Muscle layer of colon (tissue), 2 donors: ENCODE measurements at regions not wholly inside any gene's neighbourhood (a gene's known extent, or its start where the extent isn't known, plus 50 kb on each side); places are given as distances from the start of the nearest gene placed in this dataset.
"Not testable (repeated sequence)": the region's sequence is repeated elsewhere in the genome, so short reads cannot be mapped to it uniquely, and the experiment has no call there.

ENCODE experiments used
- H3K27ac ChIP-seq: one replicate; pipeline ENCODE4 v1.7.0; 2013; ENCODE audit warnings: low read depth, mild to moderate bottlenecking, low read length, moderate library complexity
- H3K27me3 ChIP-seq, 2 donors: one replicate each; pipeline ENCODE4 v1.7.0; 2013; ENCODE audit warnings: low read length in 2 of 2, mild to moderate bottlenecking in 2 of 2; ENCODE audit not compliant: insufficient read depth in 2 of 2, control insufficient read depth in 1 of 2
- H3K36me3 ChIP-seq: one replicate; pipeline ENCODE4 v1.7.0; 2013; ENCODE audit warnings: mild to moderate bottlenecking, low read length; ENCODE audit not compliant: insufficient read depth
- H3K4me1 ChIP-seq: one replicate; pipeline ENCODE4 v1.7.0; 2013; ENCODE audit warnings: mild to moderate bottlenecking, low read length; ENCODE audit not compliant: insufficient read depth
- H3K4me3 ChIP-seq, 2 donors: one replicate each; pipeline ENCODE4 v1.7.0; 2013; ENCODE audit warnings: low read length in 2 of 2, low read depth in 1 of 2, mild to moderate bottlenecking in 1 of 2, moderate library complexity in 1 of 2
- H3K9ac ChIP-seq: one replicate; pipeline ENCODE4 v1.7.0; 2013; ENCODE audit warnings: low read length
- H3K9me3 ChIP-seq: one replicate; pipeline ENCODE4 v1.7.0; 2013; ENCODE audit warnings: mild to moderate bottlenecking, low read length
- donor health status: abdominal sarcoma.
- donor health status: Adenocarcinoma of cecum.

- Histone ChIP-seq H3K9ac (no peak overlapping the region), H3K4me3 (no peak overlapping the region), H3K27ac (no peak overlapping the region), H3K4me1 (no peaks in the 10 kb centered on the region), H3K27me3 (no peaks in the 10 kb centered on the region), H3K36me3 (no peaks in the 10 kb centered on the region), H3K9me3 (no peaks in the 10 kb centered on the region)
Measured at GRCh38 chr2:160612266-160612856, 118.8 kb upstream of the RBMS1 start.

- no peak overlapping the region for H3K27ac ChIP-seq
- H3K9ac ChIP-seq: no peak overlapping the region
- no peaks in the 10 kb centered on the region for H3K36me3 ChIP-seq
- no peaks in the 10 kb centered on the region for H3K9me3 ChIP-seq
- no peaks in the 10 kb centered on the region for H3K4me1 ChIP-seq
- no peaks in the 10 kb centered on the region for H3K27me3 ChIP-seq
- no peak overlapping the region for H3K4me3 ChIP-seq
Measured at GRCh38 chr2:160613466-160614153, 120.0 kb upstream of the RBMS1 start.

DNA sequence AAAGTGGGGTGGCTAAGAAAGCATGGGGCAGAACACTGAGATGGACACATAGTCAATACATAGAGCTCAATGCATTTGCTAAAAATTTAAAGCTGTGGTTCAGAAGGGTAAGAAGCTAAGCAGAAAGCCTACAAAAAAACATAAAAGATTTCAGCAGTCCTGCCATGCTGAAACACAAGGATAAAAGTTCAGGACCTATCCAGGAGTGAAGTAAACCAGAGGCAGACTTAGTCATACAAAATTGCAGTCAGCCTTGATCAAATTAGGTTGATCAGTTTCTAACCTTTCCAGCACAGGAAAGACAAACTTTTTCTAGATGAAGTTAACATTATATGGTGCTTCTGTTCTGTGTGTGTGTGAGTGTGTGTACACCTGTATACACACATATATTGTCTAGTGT is 120.8 kb upstream of the RBMS1 start:
- Histone ChIP-seq H3K4me3 (no peak overlapping the region), H3K9ac (no peak overlapping the region), H3K9me3 (no peaks in the 10 kb centered on the region), H3K4me1 (no peaks in the 10 kb centered on the region), H3K27me3 (no peaks in the 10 kb centered on the region), H3K27ac (no peak overlapping the region), H3K36me3 (no peaks in the 10 kb centered on the region)

DNA sequence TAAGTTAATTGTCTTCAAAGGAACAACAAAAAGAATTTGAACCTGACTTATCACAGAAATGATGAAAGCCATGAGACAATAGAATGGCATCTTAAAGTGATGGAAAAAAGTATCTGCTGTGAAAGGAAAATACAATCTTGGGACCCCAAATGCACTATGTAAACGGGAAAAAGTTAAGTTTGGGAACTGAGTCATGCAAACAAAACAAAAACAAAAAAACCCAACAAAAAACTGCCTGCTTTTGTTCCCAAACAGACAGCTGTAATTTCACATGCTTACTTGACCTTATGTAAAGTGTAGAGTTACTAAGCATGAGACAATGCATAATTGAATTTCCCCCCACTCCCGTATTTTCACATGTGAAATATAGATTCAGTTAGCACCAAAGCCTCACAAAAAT is 122.1 kb upstream of the RBMS1 start:
- H3K27me3 ChIP-seq: no peaks in the 10 kb centered on the region
- no peaks in the 10 kb centered on the region for H3K4me1 ChIP-seq
- no peaks in the 10 kb centered on the region for H3K9me3 ChIP-seq
- H3K4me3 ChIP-seq: no peak overlapping the region
- no peaks in the 10 kb centered on the region for H3K36me3 ChIP-seq
- no peak overlapping the region for H3K9ac ChIP-seq
- H3K27ac ChIP-seq: no peak overlapping the region

DNA sequence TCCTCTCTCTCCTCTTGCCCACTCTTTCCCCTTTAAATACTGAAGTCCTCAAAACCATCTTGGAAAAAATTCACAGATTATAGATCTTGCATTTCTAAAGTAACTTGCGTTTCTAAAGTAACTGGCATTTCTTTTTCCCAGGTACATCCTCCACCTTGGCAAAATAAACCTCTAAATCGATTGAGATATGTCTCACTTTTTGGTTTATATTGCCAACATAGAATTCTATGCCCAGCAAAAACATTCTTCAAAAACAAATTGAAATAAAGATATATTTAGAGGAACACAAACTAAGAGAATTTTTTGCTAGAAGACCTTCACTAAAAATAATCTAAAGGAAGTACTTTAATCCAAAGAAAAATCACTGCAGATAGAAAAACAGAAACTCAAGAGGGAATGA is 122.5 kb upstream of the RBMS1 start:
- Histone ChIP-seq H3K4me1 (no peaks in the 10 kb centered on the region), H3K9ac (no peak overlapping the region), H3K4me3 (no peak overlapping the region), H3K27ac (no peak overlapping the region), H3K27me3 (no peaks in the 10 kb centered on the region), H3K36me3 (no peaks in the 10 kb centered on the region), H3K9me3 (no peaks in the 10 kb centered on the region)

- H3K9ac ChIP-seq: no peak overlapping the region
- no peak overlapping the region for H3K27ac ChIP-seq
- H3K4me3 ChIP-seq: no peak overlapping the region
- H3K36me3 ChIP-seq: no peaks in the 10 kb centered on the region
- no peaks in the 10 kb centered on the region for H3K9me3 ChIP-seq
- H3K4me1 ChIP-seq: no peaks in the 10 kb centered on the region
- no peaks in the 10 kb centered on the region for H3K27me3 ChIP-seq
Measured at GRCh38 chr2:160621748-160622147, 128.1 kb upstream of the RBMS1 start.

DNA sequence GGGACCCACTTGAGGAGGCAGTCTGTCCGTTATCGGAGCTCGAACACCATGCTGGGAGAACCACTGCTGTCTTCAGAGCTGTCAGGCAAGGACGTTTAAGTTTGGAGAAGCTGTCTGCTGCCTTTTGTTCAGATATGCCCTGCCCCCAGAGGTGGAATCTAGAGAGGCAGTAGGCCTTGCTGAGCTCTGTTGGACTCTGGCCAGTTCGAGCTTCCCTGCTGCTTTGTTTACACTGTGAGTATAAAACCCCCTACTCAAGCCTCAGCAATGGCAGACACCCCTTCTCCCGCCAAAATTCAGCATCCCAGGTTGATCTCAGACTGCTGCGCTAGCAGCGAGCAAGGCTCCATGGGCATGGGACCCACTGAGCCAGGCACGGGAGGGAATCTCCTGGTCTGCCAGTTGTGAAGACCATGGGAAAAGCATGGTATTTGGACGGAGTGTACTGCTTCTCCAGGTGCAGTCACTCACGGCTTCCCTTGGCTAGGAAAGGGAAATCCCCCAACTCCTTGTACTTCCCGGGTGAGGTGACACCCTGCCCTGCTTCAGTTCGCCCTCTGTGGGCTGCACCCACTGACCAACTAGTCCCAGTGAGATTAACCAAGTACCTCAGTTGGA is 134.5 kb upstream of the RBMS1 start:
- H3K4me3 ChIP-seq: not testable (repeated sequence)

GRCh38 chr2:160628811-160629210 is 135.2 kb upstream of the RBMS1 start:
- H3K4me1 ChIP-seq: no peaks in the 10 kb centered on the region
- no peaks in the 10 kb centered on the region for H3K36me3 ChIP-seq
- H3K4me3 ChIP-seq: no peak overlapping the region
- no peaks in the 10 kb centered on the region for H3K27me3 ChIP-seq
- no peaks in the 10 kb centered on the region for H3K9me3 ChIP-seq
- H3K27ac ChIP-seq: no peak overlapping the region
- no peak overlapping the region for H3K9ac ChIP-seq

More for the DNA sequence above, 134.5 kb upstream of the RBMS1 start:
- H3K27ac ChIP-seq, H3K9me3 ChIP-seq, H3K27me3 ChIP-seq, H3K4me1 ChIP-seq, H3K36me3 ChIP-seq, H3K9ac ChIP-seq: not testable (repeated sequence)

DNA sequence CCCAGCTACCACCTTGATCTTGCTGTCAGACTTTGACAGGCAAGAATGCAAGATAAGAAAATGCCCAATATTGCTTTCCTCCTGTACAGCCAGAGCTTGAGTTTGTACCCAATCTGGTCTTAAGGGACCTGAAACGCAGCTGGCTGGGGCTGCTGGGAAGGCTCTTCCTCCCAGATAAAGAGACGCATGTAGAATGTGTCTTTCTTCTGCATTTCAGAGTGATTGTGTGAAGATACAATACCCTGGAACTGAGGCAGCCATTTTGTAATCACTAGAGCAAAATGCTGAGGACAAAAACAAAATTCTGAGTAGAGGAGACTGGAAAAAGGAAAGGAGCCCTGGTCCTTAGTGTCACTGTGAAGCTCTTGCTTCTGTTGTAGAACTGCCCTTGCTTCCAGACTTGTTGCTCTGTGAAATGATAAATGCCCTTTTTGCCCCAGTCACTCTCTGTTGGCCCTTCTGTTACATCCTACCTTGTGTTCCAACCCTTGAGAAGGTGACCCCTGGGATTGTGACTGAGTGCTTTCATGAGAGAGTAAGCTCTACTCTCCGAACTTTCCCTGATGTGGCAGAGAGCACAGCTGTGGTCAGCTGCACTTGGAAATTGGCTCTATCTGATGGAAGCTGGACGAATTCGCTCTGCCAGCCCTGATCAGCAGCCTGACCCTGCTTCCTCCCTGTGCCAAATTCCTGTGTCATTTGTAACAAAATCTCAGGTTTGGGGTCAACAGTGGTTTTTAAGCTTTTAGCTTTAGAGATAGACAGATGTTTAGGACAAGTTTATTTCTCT is 137.4 kb upstream of the RBMS1 start:
- no peaks in the 10 kb centered on the region for H3K9me3 ChIP-seq
- H3K27me3 ChIP-seq: no peaks in the 10 kb centered on the region
- H3K9ac ChIP-seq: no peak overlapping the region
- no peak overlapping the region for H3K4me3 ChIP-seq
- peaks cover 3% of the 10 kb centered on the region for H3K4me1 ChIP-seq
- no peak overlapping the region for H3K27ac ChIP-seq
- H3K36me3 ChIP-seq: no peaks in the 10 kb centered on the region

DNA sequence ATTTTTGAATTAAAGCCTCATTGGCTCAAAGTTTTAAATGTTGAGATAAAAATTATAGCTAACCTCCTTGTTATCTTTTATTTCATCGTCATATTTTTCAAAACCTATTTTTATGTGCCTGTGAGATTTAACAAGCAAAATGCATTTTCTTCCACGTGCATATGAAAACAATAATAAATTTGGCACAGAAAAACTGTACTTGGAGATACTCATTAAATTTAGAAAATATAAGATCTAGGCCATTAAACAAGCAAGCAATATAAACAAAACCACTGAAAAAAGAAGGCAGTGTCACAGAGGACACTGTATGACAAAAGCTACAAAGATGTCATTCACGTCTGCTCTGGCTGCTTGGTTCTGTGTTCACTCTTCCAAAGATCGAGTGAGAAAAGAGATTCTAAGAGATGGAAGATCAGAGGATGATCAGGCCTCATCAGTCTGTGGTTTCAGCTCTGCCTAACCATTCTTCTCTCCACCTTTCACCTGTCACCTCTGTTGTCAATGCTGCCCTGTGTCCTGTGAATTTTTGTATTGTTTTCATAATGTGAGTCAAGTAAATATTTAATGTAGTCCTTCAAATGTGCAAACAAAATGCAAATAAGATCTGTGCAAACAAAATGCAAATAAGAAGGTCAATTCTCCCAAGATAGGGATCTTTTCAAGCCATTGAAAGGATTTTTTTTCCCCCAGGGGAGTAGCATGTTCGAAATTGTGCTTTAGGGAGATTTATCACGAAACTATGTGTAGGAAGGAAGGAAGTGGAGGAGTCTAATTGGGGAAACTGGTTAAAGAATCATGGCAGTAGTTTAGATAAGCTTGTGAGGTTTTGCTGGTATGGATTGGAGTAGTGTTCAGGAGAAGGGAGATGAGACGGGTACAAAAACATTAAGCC is 138.7 kb upstream of the RBMS1 start:
- no peaks in the 10 kb centered on the region for H3K27me3 ChIP-seq
- peaks cover 3% of the 10 kb centered on the region for H3K4me1 ChIP-seq
- no peaks in the 10 kb centered on the region for H3K9me3 ChIP-seq
- no peak overlapping the region for H3K4me3 ChIP-seq
- no peak overlapping the region for H3K27ac ChIP-seq
- no peaks in the 10 kb centered on the region for H3K36me3 ChIP-seq
- no peak overlapping the region for H3K9ac ChIP-seq

DNA sequence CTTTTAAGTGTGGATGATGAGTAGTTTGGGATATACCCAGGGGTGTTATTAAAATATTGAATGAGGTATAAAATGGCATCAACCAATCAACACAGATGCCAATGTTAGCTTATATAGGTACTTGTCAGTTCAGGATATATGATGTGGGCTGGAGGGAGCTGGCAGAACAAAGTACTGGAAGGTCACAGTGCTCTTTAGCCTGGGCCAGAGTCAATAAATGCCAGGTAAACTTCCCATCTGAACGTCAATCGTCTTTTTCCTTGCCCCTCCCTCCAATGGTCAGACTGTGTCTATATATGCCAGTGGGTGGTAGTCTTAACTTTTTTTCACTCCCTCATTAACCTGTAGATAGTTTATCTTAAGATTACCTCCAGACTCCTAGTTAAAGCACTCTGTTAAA is 140.8 kb upstream of the RBMS1 start:
- Histone ChIP-seq H3K27me3 (no peaks in the 10 kb centered on the region), H3K4me3 (no peak overlapping the region), H3K9ac (no peak overlapping the region), H3K9me3 (no peaks in the 10 kb centered on the region), H3K27ac (no peak overlapping the region), H3K4me1 (peaks cover 3% of the 10 kb centered on the region), H3K36me3 (no peaks in the 10 kb centered on the region)
